Activated T-helper 1 cell treated with anti-CD3 and anti-CD28 coated beads, Interleukin-2, amount 50 U/mL, for 16 hours (primary cell): ENCODE measurements at regions not wholly inside any gene's neighbourhood (a gene's known extent, or its start where the extent isn't known, plus 50 kb on each side); places are given as distances from the start of the nearest gene placed in this dataset.
"Not testable (repeated sequence)": the region's sequence is repeated elsewhere in the genome, so short reads cannot be mapped to it uniquely, and the experiment has no call there.

Experiments
- DNase-seq, 2 donors: peaks; one replicate each; pipeline ENCODE4 v3.0.0-alpha.2; 2020; ENCODE audit warnings: low read depth in 1 of 2, low spot score in 1 of 2

DNA sequence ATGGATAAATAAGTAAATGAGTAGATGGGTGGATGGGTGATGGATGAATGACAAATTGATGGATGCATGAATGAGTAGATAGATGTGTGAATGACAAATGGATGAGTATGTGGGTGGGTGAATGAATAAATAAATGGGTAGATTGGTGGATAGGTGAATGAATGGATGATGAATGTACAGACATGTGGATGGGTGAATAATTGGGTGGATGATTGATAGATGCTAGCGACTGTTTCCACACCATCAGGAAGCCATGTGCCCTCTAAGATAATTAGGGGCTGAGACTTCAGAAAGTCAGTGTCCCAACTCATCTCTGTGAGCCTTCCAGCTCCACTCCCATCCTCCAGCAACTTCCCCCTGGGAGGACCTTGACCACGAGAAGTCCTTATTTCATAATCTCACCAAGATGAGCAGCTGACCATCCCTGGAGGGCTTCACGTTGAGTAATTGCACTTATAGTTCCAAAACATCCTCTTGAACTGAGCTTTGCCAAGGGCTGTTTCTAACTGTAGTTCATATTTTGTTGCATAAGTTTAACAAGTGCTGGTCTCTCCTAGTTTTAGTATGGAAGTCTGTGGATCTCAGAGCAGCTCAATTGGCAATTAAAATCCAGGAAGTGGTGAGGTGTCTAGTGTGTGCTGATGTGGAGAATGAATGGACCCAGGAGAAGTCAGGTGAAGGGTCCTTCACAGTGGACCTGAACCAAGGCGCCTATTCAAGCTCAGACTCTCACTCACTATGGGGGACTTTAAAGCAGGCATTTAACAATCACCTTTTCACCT, 295.7 kb downstream of the ADGRD1 start:
- DNase-seq: no peak

DNA sequence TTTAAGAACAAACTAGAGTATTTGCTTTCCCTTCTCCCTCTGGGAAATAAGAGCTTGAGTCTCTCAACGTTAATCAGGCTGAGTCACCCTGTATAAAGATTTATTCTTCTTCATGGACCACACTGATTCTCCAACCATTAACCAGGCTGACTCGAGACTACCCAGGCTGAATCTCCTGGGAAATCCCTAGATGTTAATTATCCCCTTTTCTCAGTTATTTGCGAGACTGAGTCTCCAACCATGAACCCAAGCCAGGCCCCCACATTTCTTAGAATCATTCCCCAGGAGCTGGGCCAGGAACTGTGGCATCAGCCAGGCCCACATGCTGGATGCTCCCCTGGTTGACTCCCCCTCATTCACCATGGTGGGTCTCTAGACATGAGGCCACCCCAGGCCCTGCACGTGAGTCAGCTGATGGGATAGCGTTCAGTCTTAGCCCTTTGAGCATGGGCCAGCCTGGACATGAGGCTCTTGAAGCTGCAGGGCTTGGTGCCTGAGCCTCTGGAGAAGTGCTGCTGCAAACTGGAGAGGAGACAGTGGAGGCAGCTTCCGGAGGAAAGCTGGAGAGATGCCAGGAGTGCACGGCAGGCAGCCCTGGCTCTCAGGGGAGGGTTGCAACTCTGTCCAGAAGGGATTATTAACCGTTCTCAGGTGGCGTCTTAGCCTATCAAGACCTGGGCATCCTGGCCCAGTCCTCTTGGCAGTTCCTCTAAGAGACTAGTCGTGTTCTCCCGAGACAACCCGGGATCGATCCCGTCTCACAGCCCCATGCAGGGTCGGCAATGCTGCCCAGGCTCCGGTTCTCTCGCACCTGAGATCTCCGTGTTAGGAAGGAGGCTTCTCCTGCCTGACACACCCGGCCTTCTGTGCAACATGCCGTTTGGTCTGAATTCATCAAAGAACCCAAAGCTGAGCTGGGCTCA, 296.6 kb downstream of the ADGRD1 start:
- DNase-seq: no peak

DNA sequence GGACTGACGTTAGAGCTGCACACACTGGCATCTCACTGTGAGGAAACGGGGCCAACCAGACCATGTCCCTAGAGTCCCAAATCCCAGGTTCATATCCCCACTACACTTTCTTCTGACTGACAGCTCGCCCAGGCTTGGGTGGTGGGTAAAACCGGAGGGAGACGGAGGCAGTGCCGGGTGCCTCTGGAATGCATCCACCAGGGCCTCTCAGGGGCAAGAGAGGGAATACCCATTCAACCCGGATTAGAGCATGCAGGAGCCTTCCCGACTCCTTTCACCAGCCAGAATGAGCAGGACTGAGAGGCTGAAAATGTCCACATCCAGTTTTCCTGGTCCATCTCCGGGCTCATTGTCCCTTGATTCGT, 297.2 kb downstream of the ADGRD1 start:
- no peak for DNase-seq

DNA sequence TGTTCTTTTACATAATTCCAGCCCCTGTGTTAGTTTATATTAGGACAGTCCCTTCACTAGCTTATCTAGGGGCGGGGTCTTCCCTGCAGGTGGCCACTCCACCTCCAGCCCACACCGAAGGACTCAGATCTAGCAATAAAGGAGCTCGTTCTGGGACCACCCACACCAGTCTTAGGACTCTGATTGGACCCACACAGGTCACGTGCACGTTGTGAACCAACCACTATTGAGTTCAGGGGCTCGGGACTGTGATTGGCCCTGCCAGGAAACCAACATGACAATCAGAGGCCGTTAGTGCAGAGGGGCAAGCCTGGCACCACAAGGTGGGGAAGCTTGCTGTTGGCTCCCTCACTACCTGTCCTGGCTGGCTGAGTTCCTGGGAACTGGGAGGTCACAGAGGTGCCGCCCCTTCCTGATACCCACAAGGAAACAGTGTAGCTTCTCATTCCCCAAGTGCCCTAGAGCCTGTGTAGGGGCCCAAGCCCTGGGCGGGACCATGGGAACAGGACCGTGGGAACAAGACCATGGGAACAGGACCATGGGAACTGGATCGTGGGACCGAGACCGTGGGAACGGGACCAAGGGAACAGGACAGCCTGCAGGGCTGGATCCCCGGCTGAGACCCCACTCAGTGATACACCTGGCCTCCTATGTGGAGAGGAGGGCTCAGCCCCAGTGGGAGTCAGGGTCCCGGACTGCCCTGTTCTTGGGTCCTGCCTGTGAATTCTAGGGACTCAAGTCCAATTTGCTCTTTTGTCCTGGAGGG, 297.8 kb downstream of the ADGRD1 start:
- no peak for DNase-seq

DNA sequence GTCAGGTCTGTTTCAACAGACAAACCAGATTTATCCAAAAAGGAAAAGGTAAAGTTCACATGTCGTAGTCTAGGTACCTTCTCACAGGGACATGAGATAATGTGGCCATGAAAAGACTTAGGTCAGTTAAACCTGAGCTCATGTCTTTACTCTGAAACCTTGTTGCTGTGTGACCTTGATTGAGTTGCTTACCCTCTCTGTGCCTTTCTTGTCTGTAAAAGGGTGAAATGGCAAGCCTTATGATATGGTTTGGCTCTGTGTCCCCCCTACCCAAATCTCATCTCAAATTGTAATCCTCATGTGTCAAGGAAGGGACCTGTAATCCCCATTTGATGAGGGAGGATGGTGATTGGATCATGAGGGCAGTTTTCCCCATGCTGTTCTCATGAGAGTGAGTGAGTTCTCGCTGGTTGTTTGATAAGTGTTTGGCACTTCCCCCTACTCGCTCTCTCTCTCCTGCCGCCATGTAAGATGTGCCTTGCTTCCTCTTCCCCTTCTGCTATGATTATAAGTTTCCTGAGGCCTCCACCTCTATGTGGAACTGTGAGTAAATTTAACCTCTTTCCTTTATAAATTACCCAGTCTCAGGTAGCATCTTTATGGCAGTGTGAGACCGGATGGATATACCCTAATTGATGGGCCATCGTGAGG, 299.8 kb downstream of the ADGRD1 start:
- DNase-seq: no peak

DNA sequence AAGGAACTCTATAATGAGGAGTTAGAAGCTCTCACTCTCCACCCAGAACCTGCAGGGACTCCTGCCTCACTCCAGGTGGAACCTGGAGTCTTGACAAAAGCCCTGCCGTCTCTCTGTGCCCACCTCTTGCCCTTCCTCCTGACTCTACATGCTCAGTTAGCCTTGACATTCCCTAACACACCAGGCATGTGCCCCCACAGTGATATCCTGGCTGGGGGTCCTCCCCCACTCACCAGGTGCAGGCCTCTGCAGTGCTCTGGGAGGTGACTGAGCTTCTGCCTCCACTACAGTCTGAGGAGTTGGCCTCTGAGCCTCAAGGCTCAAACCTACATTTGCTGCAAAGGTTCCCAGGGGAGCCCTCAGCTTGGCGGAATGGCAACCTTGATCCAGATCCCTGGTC, 300.7 kb downstream of the ADGRD1 start:
- DNase-seq: no peak

DNA sequence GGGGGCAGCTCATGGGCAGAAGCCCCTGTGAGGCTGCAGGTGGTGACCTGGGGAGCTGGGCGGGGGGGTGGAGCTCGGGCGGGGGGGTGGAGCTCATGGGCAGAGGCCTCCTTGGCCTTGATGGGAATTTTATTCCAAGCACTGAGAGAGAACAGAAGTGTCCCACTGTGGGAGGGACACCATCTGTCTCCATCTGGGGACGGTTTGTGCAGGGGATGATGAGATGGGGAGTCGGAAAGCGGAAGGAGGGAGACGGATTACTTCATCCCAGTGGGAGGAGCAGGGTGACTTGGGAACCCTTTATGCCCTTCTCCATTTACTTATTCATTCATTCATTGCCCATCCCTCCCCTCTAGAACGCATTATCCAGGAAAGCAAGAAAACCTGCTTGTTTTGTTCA, 304.7 kb downstream of the ADGRD1 start:
- no peak for DNase-seq

DNA sequence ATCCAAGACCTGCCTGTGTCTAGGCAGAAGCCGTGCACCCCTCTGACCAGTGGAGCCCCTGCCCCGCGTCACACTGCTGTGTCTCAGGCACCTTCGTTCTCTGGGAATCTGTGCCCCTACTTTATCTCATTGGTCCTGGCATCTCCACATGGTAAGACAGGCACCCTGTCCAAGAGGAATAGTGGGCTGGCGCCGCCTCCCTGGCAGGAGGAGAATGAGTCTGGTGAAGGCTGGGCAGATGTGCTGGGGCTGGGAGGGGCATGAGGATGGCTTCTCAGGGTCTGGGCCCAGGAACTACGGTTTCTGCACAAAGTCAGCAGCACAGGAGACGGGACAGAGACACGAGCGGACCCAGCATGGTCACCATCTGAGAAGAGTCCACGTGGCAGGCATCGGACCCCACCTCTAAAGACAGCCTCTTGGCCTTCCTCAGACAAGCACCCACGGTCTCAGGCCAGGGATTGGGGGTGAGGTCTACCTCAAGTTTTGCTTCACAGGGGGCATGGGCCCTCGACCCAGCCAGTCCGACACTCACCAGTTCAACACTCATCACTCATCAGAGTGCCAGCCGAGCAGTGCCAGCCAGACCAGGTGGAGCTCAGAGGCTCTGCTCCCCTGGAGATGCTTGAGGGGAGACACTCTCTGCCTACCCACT, 306.7 kb downstream of the ADGRD1 start:
- DNase-seq: no peak

DNA sequence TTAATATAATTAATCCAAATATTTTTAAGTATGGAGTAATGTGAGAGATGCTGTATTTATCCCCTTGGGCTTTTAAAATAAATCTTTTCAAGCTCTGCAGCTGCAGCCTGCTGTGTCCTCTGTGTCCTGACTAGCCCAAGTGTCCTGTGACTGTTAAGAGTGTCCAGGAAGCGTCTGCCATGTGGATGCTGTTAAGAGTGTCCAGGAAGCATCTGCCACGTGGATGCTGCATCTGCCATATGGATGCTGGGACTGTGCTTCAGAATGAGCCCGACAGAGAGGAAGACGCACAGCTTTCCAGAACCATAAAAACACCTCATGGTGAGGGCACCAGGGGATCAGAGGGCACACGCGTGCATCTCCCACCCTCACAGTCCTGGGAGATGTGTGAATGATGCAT, 307.2 kb downstream of the ADGRD1 start:
- DNase-seq: no peak

DNA sequence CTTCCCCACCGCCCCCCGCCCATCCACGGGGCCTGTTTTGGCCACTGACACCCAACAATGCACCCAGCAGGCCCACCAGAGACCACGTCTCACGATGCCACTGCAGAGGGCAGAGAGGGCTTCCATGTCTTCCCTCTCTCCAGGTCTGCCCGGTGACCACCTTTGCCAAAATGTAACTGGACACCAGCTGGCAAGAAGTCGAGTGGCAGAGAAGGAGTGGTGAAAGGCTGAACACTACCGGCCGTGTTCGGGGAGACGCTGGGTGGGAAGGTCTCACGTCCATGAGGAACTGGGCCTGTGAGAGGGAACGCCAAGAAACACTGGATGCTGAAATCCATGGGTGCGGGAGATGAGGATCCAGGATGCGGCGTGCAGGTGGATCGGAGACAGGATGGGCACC, 308.2 kb downstream of the ADGRD1 start:
- no peak for DNase-seq

DNA sequence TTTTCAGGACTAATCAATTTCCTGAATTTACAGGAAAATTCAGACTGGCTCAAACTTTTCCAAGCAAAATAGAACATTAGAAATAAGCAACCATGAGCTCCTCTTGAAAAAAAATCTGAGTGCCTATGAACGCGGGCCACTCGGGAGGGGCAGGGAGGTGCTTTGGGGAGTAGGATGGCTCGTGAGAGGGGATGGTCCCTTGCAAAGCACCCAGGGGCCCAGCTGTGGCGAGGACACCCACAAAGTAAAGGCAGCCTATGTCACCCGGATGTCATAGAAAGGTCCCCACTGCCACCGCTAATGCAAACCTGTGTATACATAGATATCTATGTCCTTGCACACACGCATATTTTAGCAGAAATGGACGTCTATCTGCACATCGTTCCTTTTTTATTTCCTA, 309.9 kb downstream of the ADGRD1 start:
- DNase-seq: no peak

DNA sequence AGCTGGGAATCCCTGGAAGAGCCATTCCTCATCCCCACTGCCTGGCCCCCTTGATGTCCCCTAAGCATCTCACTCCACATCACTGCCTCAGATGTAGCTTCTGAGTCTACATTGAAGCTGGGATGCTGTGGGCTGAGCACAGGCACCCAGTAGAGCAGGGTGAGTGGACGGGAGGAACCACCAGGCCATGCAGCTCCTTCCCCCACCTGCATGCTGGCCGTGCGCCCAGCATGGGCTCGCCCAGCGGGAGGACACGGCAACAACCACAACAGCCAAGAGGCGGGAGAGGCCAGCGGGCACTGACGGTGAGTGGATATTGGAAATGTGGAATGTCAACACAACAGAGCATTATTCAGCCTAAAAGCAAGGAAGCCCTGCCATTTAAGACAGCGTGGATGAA, 310.9 kb downstream of the ADGRD1 start:
- DNase-seq: no peak

DNA sequence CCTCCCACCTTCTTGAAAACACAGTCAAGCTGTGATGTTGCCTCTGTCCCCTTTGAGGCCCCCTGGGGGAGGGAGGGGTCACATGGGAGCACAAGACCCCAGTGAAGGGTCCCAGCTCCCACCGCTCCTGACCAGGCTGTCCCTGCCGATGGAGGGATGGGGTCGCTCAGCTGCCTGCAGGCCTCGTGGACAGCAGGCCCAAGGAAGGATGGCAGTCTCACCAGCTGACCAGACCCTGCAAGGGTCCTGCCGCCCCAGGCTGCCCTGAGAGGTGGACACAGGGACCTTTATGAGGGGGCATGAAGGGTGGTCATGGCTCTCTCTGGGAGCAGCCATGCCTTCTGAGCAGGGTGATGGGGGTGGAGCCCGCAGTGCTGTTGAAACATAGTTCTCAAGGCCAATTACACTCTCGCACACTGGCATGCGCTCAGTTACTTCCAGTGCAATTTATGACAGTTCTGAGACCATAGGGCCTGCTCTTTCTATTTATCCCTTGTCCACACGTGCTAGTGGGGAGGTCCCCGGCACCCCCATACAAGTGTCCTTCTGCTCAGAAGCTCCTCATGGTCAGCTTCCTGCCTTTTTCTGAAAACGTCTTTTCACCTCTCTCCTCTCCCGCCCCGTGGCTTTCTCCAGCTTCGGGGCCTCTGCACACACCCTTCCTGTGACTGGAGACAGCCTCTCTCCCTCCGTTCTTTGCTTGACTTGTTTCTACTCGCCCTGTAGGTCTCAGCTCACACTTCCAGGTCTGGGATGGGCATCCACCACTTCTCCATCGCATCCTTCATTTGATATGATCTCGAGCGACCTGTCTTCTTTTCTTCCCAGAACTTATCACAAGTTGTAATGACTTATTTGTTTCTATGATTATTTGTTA, 313.1 kb downstream of the ADGRD1 start:
- DNase-seq: no peak

DNA sequence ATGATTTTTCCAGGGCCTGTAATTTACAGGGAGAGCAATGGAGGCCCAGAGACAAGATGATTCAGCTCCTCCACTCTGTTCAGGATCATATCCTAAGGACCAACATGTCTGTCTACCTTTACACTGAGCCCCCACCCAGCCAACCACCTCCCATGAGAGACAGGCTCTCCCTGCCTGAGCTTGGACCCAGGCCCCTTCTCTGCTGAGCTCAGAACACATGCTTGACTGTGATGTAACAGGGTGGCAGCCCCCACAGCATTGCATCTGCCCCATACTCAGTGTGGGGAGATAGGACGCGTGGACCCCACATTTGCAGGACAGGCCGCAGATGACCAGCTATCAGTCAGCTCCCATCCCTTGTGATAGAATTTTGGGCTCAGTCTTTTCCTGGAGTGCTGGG, 313.9 kb downstream of the ADGRD1 start:
- DNase-seq: no peak

DNA sequence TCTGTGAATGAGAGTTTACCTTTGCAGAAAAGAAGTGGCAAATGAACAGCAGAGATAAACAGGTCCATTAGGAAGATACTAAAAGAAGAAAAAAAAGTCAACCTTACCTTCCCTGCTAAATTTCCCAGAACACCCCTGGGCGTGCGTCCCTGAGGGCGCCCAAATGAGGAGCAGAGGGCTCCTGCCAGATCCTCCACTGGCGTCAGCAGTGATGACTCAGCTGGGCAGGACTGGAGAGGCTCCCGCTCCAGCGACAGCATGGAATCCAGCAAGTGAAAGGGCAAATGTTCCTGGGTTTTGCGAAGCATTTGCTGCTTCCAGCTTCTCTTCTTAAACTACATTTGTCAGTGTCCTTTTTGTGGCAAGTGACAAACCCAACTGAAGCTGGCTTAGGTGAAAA, 314.4 kb downstream of the ADGRD1 start:
- not testable (repeated sequence) for DNase-seq

DNA sequence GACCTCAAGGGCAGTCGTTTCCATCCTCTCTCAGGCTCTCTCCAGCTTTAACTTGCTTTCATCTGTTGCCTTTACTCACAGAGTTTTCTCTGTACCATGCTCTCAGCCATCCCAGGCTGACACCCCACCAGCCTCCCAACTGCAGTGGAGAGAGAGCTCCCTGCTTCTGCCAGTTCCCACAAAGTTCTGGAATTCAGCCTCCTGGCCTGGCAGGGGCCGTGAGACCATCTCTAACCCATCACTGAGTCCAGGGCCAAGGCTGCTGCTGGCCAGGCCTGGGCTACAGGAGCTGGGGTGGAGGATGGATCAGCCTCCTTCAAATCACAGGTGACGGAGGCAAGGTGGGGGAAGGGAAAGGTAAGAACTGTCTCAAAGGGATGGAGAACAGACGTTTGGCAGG, 314.9 kb downstream of the ADGRD1 start:
- not testable (repeated sequence) for DNase-seq

DNA sequence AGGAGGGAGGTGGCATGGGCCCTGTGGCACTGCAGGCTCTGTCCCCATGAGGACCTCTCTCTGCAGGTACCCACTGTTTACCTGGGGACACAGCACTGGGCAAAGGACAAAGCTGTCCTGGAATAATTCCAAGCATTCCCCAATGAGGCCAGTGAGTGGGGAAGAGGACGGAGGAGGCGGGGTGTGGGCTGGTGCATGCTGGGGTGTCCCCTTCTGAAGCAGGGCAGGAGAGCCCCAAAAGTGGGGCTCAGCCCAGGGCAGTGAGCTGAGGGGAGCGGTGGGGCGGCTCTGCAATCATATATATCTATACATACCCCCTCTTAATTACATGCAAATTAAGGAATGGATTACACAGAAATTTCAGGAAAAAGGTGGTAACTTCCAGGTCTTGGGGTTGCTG, 315.8 kb downstream of the ADGRD1 start:
- no peak for DNase-seq

DNA sequence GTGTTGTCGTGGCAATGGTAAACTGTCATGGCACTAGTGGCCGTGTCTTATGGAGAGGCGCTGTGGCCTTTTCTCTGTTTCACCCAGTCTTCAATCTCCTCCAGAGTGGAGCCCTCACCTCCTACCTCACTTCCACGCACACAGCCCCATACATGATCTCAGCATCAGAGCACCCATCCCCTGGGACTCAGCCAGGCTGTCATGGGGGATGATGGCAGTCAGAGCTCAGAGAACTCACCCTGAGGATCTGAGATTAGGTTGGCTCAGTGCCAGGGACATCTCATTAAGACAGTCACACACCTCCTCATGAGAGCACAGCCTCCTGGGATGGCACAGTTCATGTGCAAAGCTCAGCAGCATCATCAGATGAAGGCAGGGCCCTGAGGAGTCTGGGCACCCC, 316.3 kb downstream of the ADGRD1 start:
- not testable (repeated sequence) for DNase-seq

DNA sequence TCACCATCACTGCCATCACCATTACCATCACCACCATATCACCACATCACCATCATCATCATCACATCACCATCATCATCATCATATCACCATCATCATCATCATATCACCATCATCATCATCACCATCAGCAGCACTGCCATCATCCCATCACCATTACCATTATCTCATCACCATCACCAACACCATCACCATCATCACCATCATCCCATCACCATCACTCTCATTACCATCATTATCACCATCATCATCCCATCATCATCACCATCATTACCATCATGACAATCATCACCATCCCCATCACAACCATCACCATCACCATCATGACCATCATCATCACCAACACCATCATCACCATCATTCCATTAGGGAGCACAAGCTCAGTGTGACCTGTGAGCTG, 318.0 kb downstream of the ADGRD1 start:
- no peak for DNase-seq
